AG04449 (cell line): ENCODE measurements at regions not wholly inside any gene's neighbourhood (a gene's known extent, or its start where the extent isn't known, plus 50 kb on each side); places are given as distances from the start of the nearest gene placed in this dataset.
"Not testable (repeated sequence)": the region's sequence is repeated elsewhere in the genome, so short reads cannot be mapped to it uniquely, and the experiment has no call there.

Experiments
- CTCF ChIA-PET: fragments of 350-600 bp; formaldehyde crosslinking; extraction: SDS; loops from one replicate; lab custom pipeline; 2021; ENCODE audit warnings: antibody characterized with exemption; lab: Yijun Ruan, JAX
- POLR2A ChIA-PET: fragments of 400-600, 350-600 bp; formaldehyde crosslinking; extraction: SDS; loops from one replicate; lab custom pipeline; 2020; ENCODE audit warnings: antibody characterized with exemption, inconsistent platforms; lab: Yijun Ruan, JAX
- DNase-seq: peaks from one replicate; pipeline ENCODE4 v3.0.0-alpha.2; 2010; ENCODE audit warnings: low read depth, low spot score
- H3K4me3 ChIP-seq: 2 replicates; pipeline ENCODE4 v1.5.1; 2011; ENCODE audit warnings: low read depth, mild to moderate bottlenecking, control low read depth, low read length
- TF ChIP-seq, protein P1 (sequence below): IDR thresholded peaks from one replicate; pipeline ENCODE4 v1.5.1; 2011; ENCODE audit warnings: mild to moderate bottlenecking, moderate library complexity, low read length, control low read depth, inconsistent platforms; ENCODE audit not compliant: insufficient read depth; ENCODE audit errors: missing control alignments

DNA sequence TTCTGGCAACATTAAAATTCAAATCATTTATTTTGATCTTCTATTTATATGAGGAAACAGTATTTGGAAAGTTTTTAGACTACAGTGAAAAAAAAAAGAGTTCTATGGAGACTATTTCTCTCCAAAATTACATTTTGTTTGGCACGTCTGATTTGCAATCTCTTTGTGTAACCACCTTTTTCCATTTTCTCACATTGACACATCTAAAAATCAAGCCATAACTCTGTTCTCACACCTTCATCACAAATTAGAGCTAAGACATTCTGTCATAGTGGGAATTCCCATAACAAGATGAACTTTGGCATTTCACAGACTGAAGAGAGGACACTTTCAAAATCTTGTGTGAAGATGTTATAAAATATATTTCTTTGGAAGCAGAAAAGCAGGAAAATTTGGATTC lies 468.9 kb downstream of the GRIA2 start:
- POLR2A ChIA-PET, result no interaction called here
- CTCF ChIA-PET, result no interaction called here
- no peak overlapping the region for H3K4me3 ChIP-seq
- DNase-seq, result no peak
- TF ChIP-seq, protein P1, sequence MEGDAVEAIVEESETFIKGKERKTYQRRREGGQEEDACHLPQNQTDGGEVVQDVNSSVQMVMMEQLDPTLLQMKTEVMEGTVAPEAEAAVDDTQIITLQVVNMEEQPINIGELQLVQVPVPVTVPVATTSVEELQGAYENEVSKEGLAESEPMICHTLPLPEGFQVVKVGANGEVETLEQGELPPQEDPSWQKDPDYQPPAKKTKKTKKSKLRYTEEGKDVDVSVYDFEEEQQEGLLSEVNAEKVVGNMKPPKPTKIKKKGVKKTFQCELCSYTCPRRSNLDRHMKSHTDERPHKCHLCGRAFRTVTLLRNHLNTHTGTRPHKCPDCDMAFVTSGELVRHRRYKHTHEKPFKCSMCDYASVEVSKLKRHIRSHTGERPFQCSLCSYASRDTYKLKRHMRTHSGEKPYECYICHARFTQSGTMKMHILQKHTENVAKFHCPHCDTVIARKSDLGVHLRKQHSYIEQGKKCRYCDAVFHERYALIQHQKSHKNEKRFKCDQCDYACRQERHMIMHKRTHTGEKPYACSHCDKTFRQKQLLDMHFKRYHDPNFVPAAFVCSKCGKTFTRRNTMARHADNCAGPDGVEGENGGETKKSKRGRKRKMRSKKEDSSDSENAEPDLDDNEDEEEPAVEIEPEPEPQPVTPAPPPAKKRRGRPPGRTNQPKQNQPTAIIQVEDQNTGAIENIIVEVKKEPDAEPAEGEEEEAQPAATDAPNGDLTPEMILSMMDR, result no peak

DNA sequence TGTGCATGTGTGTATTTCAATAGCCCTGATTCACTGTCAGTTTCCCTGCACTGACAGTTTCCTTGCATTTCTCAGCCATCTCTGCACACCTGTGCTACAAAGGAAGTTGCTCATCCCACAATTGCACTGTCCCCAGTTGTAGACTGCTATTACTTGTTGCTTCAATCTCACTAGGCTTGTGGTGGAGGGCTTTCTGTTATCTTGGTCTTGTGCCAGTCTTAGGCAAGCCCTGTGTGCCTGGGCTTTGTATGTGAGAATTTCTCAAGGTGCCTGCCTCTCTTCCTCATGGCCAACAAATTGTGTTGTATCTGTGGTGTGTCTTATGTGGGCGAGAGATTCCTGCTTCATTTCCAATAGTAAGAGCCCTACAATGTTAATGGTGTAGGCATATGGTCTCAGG lies 467.4 kb downstream of the GRIA2 start:
- no peak for DNase-seq
- POLR2A ChIA-PET, result no interaction called here
- CTCF ChIA-PET, result no interaction called here
- TF ChIP-seq, protein P1, result no peak
- H3K4me3 ChIP-seq, result no peak overlapping the region

DNA sequence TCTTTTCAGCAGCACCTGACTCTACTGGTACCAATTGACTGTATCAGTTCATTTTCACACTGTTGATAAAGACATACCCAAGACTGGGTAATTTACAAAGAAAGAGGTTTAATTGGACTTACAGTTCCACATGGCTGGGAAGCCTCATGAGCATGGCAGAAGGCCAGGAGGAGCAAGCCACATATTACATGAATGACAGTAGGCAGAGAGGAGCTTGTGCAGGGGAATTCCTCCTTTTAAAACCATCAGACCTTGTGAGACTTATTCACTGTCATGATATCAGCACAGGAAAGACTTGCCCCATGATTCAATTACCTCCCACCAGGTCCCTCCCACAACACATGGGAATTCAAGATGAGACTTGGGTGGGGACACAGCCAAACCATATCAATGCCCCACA lies 458.8 kb downstream of the GRIA2 start:
- DNase-seq, POLR2A ChIA-PET, H3K4me3 ChIP-seq, CTCF ChIA-PET: not testable (repeated sequence)

DNA sequence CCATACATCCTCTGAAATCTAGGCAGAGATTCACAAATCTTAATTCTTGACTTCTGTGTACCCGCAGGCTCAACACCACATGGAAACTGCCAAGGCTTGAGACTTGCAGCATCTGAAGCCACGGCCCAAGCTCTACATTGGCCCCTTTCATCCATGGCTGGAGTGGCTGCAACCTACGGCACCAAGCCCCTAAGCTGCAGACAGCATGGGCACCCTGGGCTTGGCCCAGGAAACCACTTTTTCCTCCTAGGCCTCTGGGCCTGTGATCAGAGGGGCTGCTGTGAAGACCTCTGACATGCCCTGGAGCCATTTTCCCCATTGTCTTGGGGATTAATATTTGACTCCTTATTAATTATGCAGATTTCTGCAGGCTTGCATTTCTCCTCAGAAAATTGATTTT lies 457.9 kb downstream of the GRIA2 start:
- CTCF ChIA-PET, result no interaction called here
- POLR2A ChIA-PET, result no interaction called here
- no peak overlapping the region for H3K4me3 ChIP-seq
- DNase-seq, result no peak
- TF ChIP-seq, protein P1, result no peak

DNA sequence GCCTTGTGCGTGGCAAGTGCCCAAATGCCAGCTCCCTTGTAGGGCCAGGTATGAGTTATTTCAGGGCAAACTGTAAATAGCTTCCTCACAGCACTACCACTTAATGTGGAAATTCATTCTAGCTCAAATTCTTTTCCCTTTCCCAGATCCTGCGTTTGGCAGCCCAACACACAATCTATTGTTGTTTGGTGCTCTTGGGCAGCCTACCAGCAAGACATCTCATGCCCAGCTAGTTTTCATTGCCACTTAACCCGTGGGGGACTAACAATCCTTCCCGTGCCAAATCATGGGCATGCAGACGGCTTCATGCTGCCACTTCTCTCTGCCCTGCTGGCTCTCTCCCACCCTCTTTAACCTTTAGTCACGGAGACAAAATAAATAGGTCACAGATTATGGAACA lies 454.2 kb downstream of the GRIA2 start:
- POLR2A ChIA-PET, result no interaction called here
- TF ChIP-seq, protein P1, result no peak
- H3K4me3 ChIP-seq, result no peak overlapping the region
- DNase-seq, result no peak
- CTCF ChIA-PET, result no interaction called here

DNA sequence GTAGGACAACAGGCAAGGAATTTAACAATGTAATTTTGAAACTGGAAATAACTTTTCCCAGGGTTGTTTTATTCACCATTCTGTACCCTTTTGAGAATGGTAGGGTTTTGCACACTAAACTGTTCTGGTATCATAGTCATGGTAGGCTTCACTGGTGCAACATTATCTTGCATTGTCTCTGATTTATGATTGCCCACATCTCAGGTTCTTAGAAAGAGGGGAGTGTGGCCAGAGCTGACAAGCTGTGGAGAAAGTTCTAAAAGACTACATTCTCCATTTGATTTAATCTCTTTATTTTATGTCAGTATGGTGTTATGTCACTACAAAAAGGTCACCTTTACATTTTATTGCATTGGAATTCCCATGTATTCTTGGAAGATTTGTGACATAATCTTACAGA lies 447.3 kb downstream of the GRIA2 start:
- no peak overlapping the region for H3K4me3 ChIP-seq
- TF ChIP-seq, protein P1, result no peak
- ChIA-PET POLR2A (no interaction called here), CTCF (no interaction called here)
- DNase-seq, result no peak

DNA sequence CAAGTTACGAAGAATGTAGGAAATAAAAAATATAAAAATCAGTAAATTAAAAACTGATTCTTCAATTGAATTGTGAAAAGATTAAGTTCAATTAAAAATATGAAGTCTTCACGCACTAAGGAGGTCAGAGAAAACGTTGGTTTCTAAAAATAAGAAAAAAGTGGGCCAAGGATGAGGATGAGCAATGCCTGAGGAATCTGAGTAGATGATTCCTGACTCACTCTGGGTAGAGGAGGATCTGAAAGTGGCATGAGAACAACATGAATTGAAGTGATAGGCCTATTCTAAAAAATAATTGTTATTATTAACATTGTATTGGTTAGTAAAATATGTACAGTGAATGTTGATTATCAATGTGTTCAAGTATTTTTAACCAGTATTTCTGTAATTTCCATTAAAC lies 444.2 kb downstream of the GRIA2 start:
- ChIA-PET CTCF (no interaction called here), POLR2A (no interaction called here)
- TF ChIP-seq, protein P1, result no peak
- DNase-seq, result no peak
- no peak overlapping the region for H3K4me3 ChIP-seq
